Right lobe of liver (tissue), 4 donors: ENCODE measurements at regions not wholly inside any gene's neighbourhood (a gene's known extent, or its start where the extent isn't known, plus 50 kb on each side); places are given as distances from the start of the nearest gene placed in this dataset.

Experiments used
- CTCF ChIP-seq, 4 donors: fragments of 200-600 bp in 3 of 4; fragments of 450-650 bp in 1 of 4; IDR thresholded peaks; one replicate each; pipeline versions ENCODE4 v1.5.1 to v1.8.0; 2016 to 2022; ENCODE audit warnings: antibody characterized with exemption in 4 of 4, mild to moderate bottlenecking in 2 of 4
- POLR2A ChIP-seq: fragments of 450-650 bp; IDR thresholded peaks from one replicate; pipeline ENCODE4 v1.6.1; 2017; ENCODE audit warnings: antibody characterized with exemption, mild to moderate bottlenecking
- donor health status: DM: no; HTN: no; CAD: no.
- donor health status: DM: no; HTN: no; CAD: no.
- donor health status: DM: no; HTN: yes; CAD: no.

- TF ChIP-seq CTCF (IDR thresholded peaks at IDR 0.05) (no peak), POLR2A (no peak)
Measured at GRCh38 chr4:138111462-138112000, 130.6 kb downstream of the SLC7A11 start.
